ENCODE measurements at regions not wholly inside any gene's neighbourhood (a gene's known extent, or its start where the extent isn't known, plus 50 kb on each side); places are given as distances from the start of the nearest gene placed in this dataset. TPM values are rescaled to one million over a fixed set of nuclear protein-coding genes. Genes with fewer than 3 reads are reported as not detected.
"Not testable (repeated sequence)": the region's sequence is repeated elsewhere in the genome, so short reads cannot be mapped to it uniquely, and the experiment has no call there.

- POLR2A ChIA-PET; H2AFZ ChIP-seq (ENCODE audit: low read depth, low read length); in situ Hi-C loops (cut with MboI); H3K27ac ChIP-seq (ENCODE audit: extremely low read depth, low read depth, low read length); H3K9ac ChIP-seq (ENCODE audit: insufficient read depth in 1 of 2, low read depth in 2 of 2, low read length in 2 of 2); CTCF ChIA-PET (ENCODE audit: low intra/inter-chr PET ratio); H3K4me2 ChIP-seq (ENCODE audit: insufficient read depth, low read length); DNase-seq (ENCODE audit: extremely low read depth in 1 of 4, low spot score in 3 of 4); H3K9me3 ChIP-seq (replicated peaks; ENCODE audit: control insufficient read depth, insufficient read depth, low read depth, low read length); H3K4me1 ChIP-seq (replicated peaks in 1 of 2; ENCODE audit: control insufficient read depth in 2 of 2, insufficient read depth in 2 of 2, low read length in 2 of 2); BruUV-seq (replicated peaks); intact Hi-C loops (cut with micrococcal nuclease); ATAC-seq; H3K27me3 ChIP-seq (ENCODE audit: control insufficient read depth in 2 of 2, insufficient read depth in 2 of 2, low read length in 2 of 2); H3K79me2 ChIP-seq (ENCODE audit: control insufficient read depth, insufficient read depth, low read length); H3K36me3 ChIP-seq (ENCODE audit: control insufficient read depth, insufficient read depth, low read length); H4K20me1 ChIP-seq (replicated peaks; ENCODE audit: control insufficient read depth, insufficient read depth, low read length); H3K9me1 ChIP-seq (ENCODE audit: control insufficient read depth, insufficient read depth, low read length); FAIRE-seq; H3K4me3 ChIP-seq: not testable (repeated sequence)
- 52% methylated on average over 2 of the region's 4 CpGs for WGBS (ENCODE audit: insufficient coverage, low coverage, missing lambda C conversion rate)
These were observed 61.8 kb upstream of the GOLGA6L1 start for GRCh38 chr15:23198375-23198774.

GRCh38 chr15:23192313-23192712 is 55.7 kb upstream of the GOLGA6L1 start:
- CTCF ChIA-PET (ENCODE audit: low intra/inter-chr PET ratio); POLR2A ChIA-PET; H3K27me3 ChIP-seq (ENCODE audit: control insufficient read depth in 2 of 2, insufficient read depth in 2 of 2, low read length in 2 of 2); DNase-seq (ENCODE audit: extremely low read depth in 1 of 4, low spot score in 3 of 4); H3K27ac ChIP-seq (ENCODE audit: extremely low read depth, low read depth, low read length); H3K79me2 ChIP-seq (ENCODE audit: control insufficient read depth, insufficient read depth, low read length); H3K9me3 ChIP-seq (replicated peaks; ENCODE audit: control insufficient read depth, insufficient read depth, low read depth, low read length); H3K4me1 ChIP-seq (replicated peaks in 1 of 2; ENCODE audit: control insufficient read depth in 2 of 2, insufficient read depth in 2 of 2, low read length in 2 of 2); H4K20me1 ChIP-seq (replicated peaks; ENCODE audit: control insufficient read depth, insufficient read depth, low read length); H3K36me3 ChIP-seq (ENCODE audit: control insufficient read depth, insufficient read depth, low read length); intact Hi-C loops (cut with micrococcal nuclease); H2AFZ ChIP-seq (ENCODE audit: low read depth, low read length); FAIRE-seq; H3K4me3 ChIP-seq; H3K4me2 ChIP-seq (ENCODE audit: insufficient read depth, low read length); H3K9ac ChIP-seq (ENCODE audit: insufficient read depth in 1 of 2, low read depth in 2 of 2, low read length in 2 of 2); in situ Hi-C loops (cut with MboI); H3K9me1 ChIP-seq (ENCODE audit: control insufficient read depth, insufficient read depth, low read length): not testable (repeated sequence)
- no CpG with 5 or more reads among the region's 1 CpG for WGBS (ENCODE audit: insufficient coverage, low coverage, missing lambda C conversion rate)
- TSS peak; percentile 76 for BruUV-seq (replicated peaks)
- peak; percentile 58; the same call in 2 of the 3 replicates for ATAC-seq

Small RNAs in the stretch of these regions (microRNA-seq; reads per million reads assigned to microRNA genes)
- not detected for gene MIR4509-1 (ENCODE audit: borderline microRNAs expressed)

Small RNAs in the stretch of these regions (small RNA-seq; reads per million reads assigned to genes)
- not detected for gene AC116165.2
- gene MIR4509-1: not detected
